Sigmoid colon (tissue), 4 donors: ENCODE measurements at regions not wholly inside any gene's neighbourhood (a gene's known extent, or its start where the extent isn't known, plus 50 kb on each side); places are given as distances from the start of the nearest gene placed in this dataset.

Experiments
- EP300 ChIP-seq, 4 donors: sonication (generic); formaldehyde crosslinking; IDR thresholded peaks; one replicate each; pipeline ENCODE4 v1.6.1; 2017; ENCODE audit warnings: antibody characterized with exemption in 4 of 4
- POLR2A ChIP-seq, 2 donors: fragments of 450-650 bp; IDR thresholded peaks; one replicate each; pipeline ENCODE4 v1.6.1; 2016; ENCODE audit warnings: antibody characterized with exemption in 2 of 2, mild to moderate bottlenecking in 2 of 2, moderate library complexity in 2 of 2
- TF ChIP-seq, protein P1 (sequence below), 4 experiments: fragments of 450-650 bp in 3 of 4; fragments of 200-600 bp in 1 of 4; IDR thresholded peaks; one replicate each; pipeline ENCODE4 v1.5.1; 2016 to 2019; ENCODE audit warnings: antibody characterized with exemption in 4 of 4, mild to moderate bottlenecking in 3 of 4, moderate library complexity in 2 of 4

DNA sequence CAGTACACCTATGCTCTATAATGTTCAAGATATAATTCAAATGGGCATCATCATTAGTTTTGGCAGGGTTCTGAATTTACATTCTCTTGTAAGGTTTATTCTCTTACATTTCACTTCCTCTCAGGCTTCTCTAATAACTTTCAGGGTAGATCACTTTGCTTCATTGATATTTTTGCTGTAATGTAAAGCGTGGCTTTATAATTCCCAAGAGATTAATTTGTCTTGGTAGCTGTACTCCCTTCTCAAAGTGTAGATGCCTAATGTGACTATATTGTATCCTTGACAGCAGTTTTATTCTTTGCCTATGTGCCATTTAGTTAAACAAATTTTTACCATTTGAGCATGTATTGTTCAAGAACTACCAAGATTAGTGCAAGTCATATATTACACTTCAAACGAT lies 889.1 kb downstream of the TAF11L14 start:
- TF ChIP-seq, protein P1, sequence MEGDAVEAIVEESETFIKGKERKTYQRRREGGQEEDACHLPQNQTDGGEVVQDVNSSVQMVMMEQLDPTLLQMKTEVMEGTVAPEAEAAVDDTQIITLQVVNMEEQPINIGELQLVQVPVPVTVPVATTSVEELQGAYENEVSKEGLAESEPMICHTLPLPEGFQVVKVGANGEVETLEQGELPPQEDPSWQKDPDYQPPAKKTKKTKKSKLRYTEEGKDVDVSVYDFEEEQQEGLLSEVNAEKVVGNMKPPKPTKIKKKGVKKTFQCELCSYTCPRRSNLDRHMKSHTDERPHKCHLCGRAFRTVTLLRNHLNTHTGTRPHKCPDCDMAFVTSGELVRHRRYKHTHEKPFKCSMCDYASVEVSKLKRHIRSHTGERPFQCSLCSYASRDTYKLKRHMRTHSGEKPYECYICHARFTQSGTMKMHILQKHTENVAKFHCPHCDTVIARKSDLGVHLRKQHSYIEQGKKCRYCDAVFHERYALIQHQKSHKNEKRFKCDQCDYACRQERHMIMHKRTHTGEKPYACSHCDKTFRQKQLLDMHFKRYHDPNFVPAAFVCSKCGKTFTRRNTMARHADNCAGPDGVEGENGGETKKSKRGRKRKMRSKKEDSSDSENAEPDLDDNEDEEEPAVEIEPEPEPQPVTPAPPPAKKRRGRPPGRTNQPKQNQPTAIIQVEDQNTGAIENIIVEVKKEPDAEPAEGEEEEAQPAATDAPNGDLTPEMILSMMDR (IDR thresholded peaks at IDR 0.05) = no peak
- TF ChIP-seq POLR2A (IDR thresholded peaks at IDR 0.05) (no peak), EP300 (IDR thresholded peaks at IDR 0.05) (no peak)
